ENCODE measurements at regions not wholly inside any gene's neighbourhood (a gene's known extent, or its start where the extent isn't known, plus 50 kb on each side); places are given as distances from the start of the nearest gene placed in this dataset.
"Not testable (repeated sequence)": the region's sequence is repeated elsewhere in the genome, so short reads cannot be mapped to it uniquely, and the experiment has no call there.

DNA sequence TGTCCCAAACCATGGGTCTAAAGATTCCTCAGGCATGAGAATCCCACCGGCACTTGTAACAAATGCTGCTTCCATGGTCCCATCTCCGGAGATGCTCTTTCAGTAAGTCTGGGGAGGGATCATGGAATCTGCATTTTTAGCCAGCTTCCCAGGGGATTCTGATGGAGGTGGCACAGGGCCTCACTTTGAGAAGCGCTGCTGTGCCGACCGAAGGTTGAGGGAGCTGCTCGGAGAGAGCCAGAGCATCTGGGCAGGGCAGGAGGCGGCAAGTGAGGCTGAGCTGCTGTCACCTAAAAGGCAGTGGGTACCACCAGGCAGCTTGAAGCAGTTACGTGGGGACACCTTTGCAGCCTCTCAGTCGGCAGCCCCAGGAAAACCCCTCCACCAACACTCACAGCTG lies 100.2 kb upstream of the CDYL start:
- no peak for DNase-seq

DNA sequence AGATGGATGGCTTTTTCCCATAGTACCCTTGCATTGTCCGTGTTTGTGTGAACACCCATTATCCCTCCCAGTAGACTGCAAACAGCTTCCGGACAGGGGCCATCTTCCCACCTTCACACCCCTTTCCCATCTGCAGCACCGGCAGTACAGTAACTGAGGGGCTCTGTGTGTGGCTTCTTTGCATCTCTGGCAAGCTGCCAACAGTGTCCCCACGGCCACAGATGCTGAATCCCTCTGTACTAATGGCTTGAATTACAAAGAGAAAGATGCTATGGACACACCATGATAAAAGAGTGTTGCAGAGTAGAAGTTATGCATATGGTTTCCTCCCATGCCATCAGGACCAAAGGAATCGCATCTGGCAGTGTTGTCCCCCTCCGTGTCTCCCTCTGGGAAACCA lies 101.1 kb upstream of the CDYL start:
- no peak for DNase-seq

DNA sequence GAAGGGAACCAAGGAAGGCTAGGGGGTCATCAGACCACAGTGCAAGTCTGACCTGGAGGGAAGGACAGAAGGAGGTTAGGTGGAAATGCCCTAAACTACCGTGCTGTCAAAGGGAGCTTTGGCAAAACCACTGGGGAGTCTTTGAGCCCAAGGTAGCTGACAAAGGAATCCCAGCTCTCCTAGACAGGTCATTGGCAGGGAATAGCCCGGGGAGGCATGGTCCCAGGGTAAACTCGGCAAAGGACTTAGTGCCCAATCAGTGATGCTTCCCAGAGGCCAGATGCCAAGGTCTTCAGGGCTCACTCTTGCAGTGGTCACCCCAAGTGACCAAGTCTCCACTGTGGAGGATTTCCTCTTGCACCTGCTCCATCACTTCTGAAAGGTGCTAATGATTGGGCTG lies 102.3 kb upstream of the CDYL start:
- no peak for DNase-seq

DNA sequence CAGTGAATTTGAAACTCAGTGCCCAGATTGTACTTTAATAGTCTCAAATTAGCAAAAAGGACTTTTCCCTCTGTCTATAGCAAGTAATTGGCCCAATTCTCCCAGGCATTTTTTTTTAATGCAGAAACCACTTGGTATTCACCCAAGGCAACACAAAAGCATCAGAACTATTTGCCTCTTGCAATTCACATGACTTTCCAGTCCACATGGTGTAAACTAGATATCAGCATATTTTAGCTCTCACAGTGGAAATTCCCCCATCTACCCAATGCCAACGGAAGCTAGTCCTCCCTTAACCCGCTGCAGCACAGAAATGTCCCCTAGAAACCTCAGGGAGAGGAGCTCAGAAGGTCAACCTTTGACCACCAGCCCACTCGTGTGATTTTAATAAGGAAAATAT lies 103.4 kb upstream of the CDYL start:
- no peak for DNase-seq

DNA sequence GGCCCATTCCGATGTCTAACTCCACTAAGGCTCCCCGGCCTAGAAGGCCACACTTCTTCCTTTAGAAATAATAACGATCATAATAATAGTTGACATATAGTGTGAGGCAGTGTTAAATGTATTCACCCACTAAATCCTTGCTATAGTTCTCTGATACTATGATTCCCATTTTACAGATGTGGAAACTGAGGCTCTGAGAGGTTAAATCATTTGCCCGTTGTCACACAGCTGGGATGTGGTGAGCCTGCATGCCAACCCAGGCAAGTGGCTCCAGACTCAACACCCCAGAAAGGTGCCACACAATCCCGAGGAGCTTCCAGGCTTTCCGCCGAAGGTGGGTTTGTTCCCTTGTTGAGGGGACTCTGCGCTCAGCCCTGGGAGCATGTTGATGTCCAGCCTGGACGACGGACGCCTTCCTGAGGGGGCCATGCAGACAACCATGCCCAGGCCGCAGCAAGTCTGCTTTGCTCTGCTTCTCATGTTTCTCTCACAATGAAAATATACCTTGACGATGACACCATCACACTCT lies 104.6 kb upstream of the CDYL start:
- no peak for DNase-seq

DNA sequence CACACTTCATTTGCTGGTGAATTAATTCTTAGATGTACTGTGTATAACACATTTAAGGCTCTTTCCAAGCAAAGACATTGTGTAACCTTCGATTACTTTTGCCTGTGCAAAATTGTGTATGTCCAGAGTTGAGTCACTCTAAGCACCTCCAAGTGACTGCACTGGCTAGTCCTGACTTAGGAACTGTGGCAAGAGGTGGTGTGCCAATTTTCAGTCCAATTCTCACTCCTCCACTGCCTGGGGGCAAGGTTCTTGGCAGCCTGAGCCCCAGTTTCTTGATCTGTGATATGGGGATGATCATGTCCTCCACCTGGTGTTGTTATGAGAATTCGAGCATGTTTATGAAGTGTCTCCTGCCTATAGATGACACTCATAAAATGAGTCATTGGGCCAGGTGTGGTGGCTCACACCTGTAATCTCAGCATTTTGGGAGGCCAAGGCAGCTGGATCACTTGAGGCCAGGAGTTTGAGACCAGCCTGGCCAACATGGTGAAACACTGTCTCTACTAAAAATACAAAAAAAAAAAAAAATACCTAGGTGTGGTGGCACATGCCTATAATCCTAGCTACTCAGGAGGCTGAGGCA lies 105.3 kb upstream of the CDYL start:
- no peak for DNase-seq

DNA sequence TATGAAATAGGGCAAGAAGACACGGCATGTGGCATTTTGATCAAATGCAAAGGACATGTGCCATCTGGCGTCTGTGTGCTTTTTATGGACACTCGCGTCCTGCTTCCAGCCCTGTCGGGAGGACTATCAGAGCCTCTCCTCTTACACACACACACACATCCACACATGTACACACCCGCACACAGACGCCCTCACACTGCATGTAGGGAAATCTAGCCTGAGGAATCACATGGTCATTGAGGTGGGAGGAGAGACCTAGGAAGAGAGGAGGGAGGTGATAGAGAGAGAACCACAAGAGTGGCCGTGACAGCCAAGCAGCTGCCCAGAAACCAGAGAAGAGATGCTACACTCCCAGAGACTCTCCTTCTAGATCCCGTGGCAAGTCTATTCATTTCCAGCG lies 105.9 kb upstream of the CDYL start:
- no peak for DNase-seq

DNA sequence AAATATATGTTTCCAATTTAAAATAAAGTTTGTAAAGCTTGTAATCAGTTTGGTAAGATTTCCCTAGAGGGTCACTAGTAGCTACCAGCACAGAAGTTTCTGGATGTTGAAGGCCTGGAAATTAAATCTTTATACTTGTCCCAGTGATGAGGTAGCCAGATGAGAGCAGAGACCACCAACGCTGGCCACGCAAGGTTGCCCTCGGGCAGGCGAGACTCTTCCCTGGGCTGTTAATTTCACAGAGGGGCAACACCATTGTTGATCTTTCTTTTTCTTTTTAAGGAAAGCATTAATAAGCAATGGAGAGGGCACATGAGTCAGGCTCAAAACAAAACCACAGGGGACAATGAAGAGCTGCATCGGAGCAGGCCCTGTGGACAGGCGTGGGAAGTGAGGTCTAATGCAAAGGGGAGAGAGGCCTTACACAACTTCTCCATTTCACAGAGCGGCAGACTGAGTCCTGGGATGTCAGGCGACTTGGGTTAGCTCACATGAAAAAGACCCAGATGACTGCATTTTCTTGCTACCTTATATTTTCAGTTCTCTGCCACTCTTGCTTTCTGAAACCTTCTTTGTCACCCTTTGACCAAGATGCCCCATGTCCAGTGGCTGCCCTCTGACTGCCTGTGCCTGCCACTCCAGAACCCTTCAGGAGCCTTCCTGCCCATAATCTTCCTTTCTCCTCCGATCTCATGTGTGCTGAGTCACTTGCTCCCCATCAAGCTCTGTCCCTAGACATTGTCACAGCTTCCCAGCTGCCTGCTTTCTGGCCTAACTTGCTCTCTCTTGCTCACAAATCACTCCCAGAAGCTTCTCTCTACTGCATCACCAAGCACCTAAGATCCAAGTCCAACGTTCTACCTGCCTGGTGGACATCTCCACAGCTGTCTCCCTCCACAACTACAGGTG lies 107.7 kb upstream of the CDYL start:
- DNase-seq: no peak

DNA sequence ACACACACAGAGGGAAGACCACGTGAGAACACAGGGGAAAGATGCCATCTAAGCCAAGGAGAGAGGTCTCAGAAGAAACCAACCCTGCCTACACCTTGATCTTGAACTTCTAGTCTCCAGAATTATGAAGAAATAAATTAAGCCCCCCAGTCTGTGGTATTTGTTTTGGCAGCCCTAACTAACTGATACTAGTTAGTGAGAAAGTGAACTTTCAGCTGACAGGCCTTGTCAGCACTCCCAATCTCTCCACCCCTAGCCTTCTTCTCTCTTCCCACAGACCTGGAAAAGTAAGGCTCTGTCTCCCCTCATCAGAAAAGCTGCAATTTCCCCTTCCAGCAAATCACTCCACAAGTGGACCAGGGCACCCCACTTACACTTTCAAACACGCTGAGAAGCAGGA lies 108.6 kb upstream of the CDYL start:
- no peak for DNase-seq

DNA sequence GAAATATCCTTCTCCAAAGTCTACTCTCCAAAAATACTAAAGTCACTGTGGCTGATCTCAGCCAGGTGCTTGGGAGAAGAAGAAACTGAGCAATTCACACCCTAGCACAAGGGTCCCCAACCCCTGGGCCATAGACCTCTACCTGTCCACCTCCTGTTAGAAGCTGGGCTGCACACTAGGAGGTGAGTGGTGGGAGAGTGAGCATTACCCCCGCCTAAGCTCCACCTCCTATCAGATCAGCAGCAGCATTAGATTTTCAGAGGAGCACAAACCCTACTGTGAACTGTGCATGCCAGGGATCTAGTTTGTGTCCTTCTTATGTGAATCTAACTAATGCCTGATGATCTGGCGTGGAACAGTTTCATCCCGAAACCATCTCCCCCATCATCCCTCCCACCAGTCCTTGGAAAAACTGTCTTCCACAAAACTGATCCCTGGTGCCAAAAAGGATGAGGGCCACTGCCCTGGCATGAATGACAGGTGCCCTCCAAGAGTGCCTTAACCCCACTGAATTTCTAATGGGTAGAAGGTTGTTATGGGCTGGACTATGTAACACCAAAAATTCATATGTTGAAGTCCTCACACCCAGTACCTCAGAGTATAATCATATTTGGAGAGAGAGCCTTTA lies 109.2 kb upstream of the CDYL start:
- no peak for DNase-seq

DNA sequence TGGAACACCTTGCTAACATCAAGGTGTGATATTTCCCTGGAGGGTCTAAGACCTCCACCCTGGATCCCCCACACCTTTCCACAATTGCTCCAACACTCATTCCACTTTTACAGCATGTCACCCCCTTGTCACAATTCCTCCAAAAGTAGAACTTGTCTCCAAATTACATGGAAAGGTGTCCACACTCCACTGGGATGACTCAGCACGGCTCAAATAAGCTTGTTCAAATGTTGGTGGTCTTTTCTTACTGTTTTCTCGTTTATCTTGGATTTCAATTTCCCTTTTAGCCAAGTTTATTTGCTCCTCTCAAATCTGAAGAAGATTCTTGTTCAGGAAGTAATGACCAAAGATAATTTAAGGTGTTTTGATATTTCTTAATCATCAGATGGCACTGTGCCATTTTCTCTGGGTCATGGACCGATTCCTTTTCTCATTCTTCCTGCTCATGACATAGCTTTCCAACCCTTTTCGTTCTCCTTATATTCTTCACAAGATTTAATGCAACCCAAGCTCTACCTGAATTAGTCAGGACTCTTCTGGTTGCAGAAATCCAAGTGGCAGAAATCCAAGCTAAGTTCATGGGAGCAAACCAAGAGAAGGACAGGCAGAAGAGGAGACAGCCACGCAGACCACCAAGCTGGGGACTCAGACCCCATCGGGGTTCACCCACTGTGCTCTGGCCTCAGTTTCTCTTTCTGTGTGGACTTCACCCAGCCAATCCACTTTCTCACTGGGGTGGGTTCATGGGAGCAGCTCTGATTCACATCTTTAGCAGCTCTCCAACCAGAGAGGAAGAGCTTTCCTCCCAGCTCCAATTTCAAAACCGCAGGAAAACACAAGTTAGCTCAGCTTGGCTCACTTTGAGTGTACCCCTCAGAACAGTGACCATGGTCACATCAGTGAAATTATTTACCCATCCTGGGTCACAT lies 110.5 kb upstream of the CDYL start:
- DNase-seq: no peak

DNA sequence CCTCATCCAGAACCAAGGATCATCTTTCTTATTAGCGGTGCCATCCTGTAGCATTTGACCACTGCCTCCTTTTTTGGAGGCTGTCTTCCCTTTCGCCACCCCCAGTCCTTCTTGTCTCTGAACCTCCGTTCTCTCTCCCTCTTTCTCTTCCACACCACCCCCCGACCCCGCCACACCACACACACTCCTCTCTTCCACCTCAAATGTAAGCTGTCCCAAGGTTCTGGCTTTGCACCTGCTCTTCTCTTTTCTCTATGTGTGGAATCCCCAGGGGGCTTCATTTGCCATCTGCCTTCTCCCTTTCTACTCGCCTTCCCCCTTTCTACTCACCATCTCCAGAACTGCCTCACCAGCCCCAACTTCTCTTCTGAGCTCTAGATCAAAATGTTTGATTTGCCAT lies 111.3 kb upstream of the CDYL start:
- no peak for DNase-seq

DNA sequence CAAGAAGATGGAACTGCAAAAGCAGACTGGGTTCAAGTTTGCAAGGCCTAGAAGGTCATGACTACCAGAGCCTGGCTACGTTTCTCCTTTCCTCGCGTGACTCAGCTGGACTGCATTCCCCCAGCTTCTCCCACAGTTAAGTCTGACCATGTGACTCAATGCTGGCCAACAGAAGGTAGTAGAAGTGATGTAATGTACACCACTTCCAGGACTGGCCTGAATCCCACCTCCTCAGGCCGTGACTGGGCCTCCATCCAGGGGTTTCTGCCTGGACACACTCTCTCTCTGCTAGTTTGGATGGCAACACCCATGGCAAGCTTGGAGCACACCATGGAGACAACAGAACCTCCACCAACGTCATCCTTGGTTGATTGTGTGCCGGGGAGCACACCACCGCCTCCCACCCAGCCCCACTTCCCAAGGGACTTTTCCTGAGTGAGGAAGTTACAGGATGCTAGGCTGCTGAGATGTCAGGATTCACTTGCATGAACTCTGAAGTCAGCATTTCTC lies 112.0 kb upstream of the CDYL start:
- no peak for DNase-seq

DNA sequence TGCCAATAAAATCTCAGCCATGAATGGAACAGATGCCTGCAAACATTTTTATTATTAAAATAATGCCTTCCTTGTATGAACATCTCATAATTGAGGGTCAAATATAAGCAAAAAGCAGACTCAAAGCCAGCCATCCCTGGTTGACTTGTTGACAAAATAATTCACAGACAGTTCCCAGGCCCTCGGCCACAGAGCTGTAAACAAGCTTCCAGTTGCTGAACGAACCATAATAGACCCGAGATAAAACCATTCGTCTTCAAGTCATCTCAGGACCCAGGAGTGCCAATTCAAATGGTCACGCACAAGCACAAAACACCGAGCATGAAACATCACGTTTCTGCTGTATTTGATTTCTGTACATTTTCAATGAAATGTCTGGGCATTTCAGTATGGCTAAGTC lies 113.3 kb upstream of the CDYL start:
- no peak for DNase-seq

DNA sequence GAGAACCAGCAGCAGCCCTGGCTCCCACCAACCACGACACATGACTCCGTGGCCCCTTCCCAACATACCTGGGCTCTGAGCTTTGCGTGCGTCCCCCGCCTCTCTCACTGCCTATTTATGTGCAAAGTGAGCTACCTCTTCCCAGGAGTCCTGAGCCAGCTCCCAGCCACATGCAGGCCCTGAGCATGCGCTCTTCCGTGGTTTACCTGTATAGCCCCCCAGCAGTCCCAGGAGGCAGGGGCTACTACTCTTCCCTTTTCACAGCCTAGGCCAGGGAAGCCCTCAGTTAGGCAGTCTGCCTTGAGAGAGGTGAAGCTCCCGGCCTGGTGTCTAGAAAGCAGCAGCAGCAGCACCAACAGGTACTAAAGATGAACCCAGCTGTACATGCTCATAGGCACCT lies 114.8 kb upstream of the CDYL start:
- DNase-seq: no peak

DNA sequence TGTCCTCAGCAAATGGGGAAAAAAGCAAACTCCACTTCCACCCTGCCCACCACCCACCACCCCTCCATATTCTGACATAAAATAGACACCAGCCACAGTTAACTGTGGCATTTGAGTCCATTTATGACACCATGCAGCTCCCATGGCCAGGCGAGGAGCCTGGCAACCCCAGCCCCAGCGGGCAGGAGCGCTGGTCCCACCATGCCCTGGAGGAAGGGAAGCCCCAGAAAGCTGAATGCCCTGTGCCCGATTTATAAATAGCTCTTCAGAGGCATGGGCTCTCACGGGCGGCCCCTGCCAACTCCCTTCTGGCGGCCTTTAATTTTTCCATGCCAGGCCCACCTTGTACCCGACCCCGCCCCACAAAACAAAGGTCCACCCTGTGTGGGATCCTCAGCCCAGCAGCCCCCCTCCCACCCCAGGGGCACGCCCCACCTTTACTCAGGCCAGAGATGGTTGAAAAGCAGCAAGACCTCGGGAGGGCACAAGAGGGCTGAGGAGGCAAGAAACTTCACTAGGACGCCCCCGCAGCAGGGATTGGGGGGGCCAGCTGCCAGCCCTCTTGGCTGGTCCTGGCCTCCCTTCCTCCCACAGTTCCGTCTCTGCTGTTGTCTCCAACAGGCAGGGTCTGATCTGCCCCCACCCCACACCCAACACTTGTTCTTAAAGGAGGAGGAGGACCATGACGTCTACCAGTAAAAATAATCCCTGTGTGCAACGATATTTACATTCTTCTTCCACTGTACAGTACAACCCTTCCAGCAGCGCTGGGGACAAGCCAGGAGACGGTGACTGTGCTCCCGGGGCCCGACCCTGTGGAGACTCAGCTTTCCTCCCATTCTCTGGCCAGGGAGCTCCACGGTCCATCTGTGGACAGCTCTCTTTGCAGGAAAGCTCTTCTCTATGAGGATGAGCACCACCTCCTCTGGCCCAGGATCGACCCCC lies 115.6 kb upstream of the CDYL start:
- DNase-seq: no peak

DNA sequence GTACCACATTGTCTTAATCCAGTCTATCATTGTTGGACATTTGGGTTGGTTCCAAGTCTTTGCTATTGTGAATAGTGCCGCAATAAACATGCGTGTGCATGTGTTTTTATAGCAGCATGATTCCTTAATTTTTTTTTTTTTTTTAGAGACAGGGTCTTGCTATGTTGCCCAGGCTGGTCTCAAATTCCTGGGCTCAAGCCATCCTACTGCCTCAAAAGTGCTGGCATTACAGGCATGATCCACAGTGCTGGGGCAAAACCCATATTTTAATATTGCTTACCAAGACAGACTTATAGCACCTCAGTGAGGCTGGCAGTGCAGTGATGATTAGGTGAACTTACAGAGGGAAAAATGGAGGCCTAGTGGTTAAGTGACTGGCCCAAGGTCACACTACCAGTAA lies 116.5 kb upstream of the CDYL start:
- not testable (repeated sequence) for DNase-seq

DNA sequence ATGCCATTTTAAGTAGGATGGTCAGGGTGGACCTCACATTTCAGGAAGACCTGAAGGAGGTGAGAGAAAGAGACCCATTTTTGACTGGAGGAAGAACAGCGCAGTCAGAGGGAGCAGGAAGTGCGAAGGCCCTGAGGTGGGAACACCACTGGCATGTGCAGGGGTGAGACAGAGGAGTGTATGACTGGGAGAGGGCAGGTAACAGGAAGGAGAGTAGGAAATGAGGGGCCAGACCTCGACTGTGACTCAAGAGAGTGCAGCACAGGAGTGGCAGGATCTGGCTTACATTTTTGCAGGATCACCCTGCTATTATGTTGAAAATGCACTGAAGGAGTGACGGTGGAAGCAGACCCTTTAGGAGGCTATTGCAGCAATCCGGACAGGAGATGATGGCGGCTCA lies 117.7 kb upstream of the CDYL start:
- no peak for DNase-seq

DNA sequence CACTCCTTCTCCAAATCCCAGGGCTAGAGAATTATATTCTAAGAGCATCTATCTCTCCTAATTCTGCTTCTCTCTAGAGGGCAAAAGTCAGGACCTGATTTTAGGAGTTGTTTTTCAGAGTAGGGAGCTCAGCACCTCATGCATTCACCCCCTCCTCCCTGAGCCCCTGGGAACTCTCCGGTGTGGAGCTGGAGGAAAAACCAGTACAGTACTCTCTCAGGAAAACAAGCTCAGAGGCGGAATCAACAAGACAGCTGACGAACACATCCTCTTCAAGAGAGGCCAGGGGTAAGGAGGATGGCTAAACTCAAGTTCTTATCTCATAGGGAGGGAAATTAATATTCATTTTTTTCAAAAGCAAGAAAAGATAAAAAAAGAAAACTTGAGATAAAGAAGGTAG lies 120.1 kb upstream of the CDYL start:
- no peak for DNase-seq

DNA sequence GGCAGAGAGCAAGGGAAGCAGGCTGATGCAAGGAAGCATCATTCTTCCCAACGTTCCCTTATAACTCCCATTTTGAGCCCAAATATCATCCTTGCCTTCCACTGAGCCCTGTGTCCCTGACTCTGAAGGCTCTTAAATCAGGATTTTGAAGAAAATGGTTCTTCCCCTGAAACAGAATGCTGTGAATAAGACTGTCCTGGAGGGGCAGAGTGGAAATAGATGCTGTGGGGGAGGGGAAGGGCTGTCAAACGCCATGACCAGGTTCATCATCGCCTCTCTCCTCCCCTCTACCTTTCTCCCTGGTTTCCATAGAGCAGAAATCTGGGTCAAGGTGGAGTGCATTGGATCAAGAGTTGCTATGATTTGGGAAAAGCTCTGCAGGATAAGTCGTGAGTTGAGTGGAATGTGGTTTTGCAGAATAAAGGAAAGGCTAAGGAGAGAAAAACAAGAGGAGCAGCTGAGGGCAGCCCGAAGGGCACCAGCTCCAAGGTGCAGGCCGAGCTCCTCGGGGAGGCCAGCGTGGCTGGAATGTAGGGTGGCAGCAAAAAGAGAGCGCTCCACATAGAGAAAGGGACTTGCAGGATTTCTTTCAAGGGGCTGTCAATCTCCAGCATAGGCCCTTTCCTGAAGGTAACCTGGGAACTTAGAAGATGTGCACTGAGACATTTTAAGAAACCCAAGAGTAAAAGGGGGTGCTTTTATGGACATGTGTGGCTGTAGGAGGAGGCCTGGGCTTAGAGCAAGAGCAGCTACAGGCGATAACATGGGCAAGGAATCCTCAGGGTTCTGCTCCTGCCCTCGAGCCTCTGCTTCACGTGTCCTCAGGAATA lies 120.8 kb upstream of the CDYL start:
- DNase-seq: no peak

DNA sequence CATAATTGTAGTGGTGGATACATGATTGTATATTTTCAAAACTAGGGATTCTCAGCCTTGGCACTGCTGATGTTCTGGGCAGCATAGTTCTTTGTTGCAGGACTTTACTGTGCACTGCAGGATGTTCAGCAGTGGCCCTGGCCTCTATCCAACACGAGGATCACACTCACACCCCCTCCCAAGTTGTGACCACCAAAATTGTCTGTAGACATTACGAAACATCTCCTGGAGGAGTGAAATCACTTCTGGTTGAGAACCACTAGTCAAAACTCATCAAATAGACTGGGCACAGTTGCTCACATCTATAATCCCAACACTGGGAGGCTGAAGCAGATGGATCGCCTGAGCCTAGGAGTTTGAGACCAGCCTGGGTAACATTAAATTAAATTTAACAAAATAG lies 123.1 kb upstream of the CDYL start:
- no peak for DNase-seq

Data from activated naive CD4-positive, alpha-beta T cell treated with anti-CD3 and anti-CD28 coated beads, Interleukin-2, amount 50 U/mL, for 16 hours (primary cell).